Esophagus muscularis mucosa (tissue), 4 donors: ENCODE measurements at regions not wholly inside any gene's neighbourhood (a gene's known extent, or its start where the extent isn't known, plus 50 kb on each side); places are given as distances from the start of the nearest gene placed in this dataset.

Experiments used
- EP300 ChIP-seq: sonication (generic); formaldehyde crosslinking; IDR thresholded peaks from one replicate; pipeline ENCODE4 v1.6.1; 2017; ENCODE audit warnings: antibody characterized with exemption
- POLR2A ChIP-seq: fragments of 450-650 bp; IDR thresholded peaks from one replicate; pipeline ENCODE4 v1.6.1; 2017; ENCODE audit warnings: antibody characterized with exemption, moderate library complexity, mild to moderate bottlenecking, low read depth
- POLR2AphosphoS5 ChIP-seq, 2 donors: sonication (generic); formaldehyde crosslinking; IDR thresholded peaks; one replicate each; pipeline ENCODE4 v1.6.1; 2017; ENCODE audit warnings: antibody characterized with exemption in 2 of 2
- TF ChIP-seq, protein P1 (sequence below), 3 experiments: fragments of 200-600 bp in 2 of 3; fragments of 450-650 bp in 1 of 3; sonication (generic) in 2 of 3; IDR thresholded peaks; one replicate each; pipeline ENCODE4 v1.5.1; 2017 to 2019; ENCODE audit warnings: antibody characterized with exemption in 3 of 3, mild to moderate bottlenecking in 2 of 3, moderate library complexity in 1 of 3

GRCh38 chr10:42956045-42956444 lies 120.8 kb upstream of the RET start:
- TF ChIP-seq POLR2A (no peak), POLR2AphosphoS5 (IDR thresholded peaks at IDR 0.05) (no peak), EP300 (no peak)
- TF ChIP-seq, protein P1, sequence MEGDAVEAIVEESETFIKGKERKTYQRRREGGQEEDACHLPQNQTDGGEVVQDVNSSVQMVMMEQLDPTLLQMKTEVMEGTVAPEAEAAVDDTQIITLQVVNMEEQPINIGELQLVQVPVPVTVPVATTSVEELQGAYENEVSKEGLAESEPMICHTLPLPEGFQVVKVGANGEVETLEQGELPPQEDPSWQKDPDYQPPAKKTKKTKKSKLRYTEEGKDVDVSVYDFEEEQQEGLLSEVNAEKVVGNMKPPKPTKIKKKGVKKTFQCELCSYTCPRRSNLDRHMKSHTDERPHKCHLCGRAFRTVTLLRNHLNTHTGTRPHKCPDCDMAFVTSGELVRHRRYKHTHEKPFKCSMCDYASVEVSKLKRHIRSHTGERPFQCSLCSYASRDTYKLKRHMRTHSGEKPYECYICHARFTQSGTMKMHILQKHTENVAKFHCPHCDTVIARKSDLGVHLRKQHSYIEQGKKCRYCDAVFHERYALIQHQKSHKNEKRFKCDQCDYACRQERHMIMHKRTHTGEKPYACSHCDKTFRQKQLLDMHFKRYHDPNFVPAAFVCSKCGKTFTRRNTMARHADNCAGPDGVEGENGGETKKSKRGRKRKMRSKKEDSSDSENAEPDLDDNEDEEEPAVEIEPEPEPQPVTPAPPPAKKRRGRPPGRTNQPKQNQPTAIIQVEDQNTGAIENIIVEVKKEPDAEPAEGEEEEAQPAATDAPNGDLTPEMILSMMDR (IDR thresholded peaks at IDR 0.05), result no peak
